SK-N-SH (cell line): ENCODE measurements at regions not wholly inside any gene's neighbourhood (a gene's known extent, or its start where the extent isn't known, plus 50 kb on each side); places are given as distances from the start of the nearest gene placed in this dataset.

ENCODE experiments used
- CTCF ChIA-PET: fragments of 300-600, 350-600 bp; formaldehyde crosslinking; extraction: SDS; loops from one replicate; lab custom pipeline; 2021; lab: Yijun Ruan, JAX
- POLR2A ChIA-PET: fragments of 350-600 bp; sonication (Branson Sonifier 250); formaldehyde crosslinking; extraction: SDS; loops from one replicate; lab custom pipeline; 2020; ENCODE audit warnings: antibody characterized with exemption, inconsistent platforms; lab: Yijun Ruan, JAX
- DNase-seq: peaks from one replicate; pipeline ENCODE4 v3.0.0; 2012
- H2AFZ ChIP-seq: fragments of 200-600 bp; sonication (generic); 2 replicates; pipeline ENCODE4 v1.8.1; 2016; ENCODE audit warnings: antibody characterized with exemption, mild to moderate bottlenecking, low read depth
- H3F3A ChIP-seq: fragments of 200-600 bp; sonication (generic); replicated peaks from 2 replicates; pipeline ENCODE3; 2016; ENCODE audit warnings: antibody characterized with exemption, mild to moderate bottlenecking; ENCODE audit not compliant: insufficient read depth
- H3K27ac ChIP-seq, 2 experiments: fragments of 200-500 bp in 1 of 2; fragments of 200-600 bp in 1 of 2; sonication (Bioruptor generic) in 1 of 2; sonication (generic), shearing (Covaris generic) in 1 of 2; 2 replicates each; pipeline versions ENCODE4 v1.5.1 to v1.6.1; 2014 to 2016; ENCODE audit warnings: low read depth in 2 of 2, inconsistent platforms in 1 of 2, low read length in 1 of 2, mild to moderate bottlenecking in 1 of 2, mixed read lengths in 1 of 2
- H3K27me3 ChIP-seq: fragments of 200-600 bp; sonication (generic), shearing (Covaris generic); 2 replicates; pipeline ENCODE4 v1.6.1; 2016; ENCODE audit warnings: mixed run types; ENCODE audit not compliant: insufficient read depth
- H3K36me3 ChIP-seq, 2 experiments: fragments of 200-500 bp in 1 of 2; fragments of 200-600 bp in 1 of 2; sonication (Bioruptor generic) in 1 of 2; sonication (generic) in 1 of 2; replicated peaks in 1 of 2; 2 replicates each; pipeline versions ENCODE3 to v1.5.1; 2014 to 2016; ENCODE audit warnings: low read length in 1 of 2, mild to moderate bottlenecking in 1 of 2; ENCODE audit not compliant: insufficient read depth in 2 of 2, control insufficient read depth in 1 of 2
- H3K4me1 ChIP-seq, 2 experiments: fragments of 200-500 bp in 1 of 2; fragments of 200-600 bp in 1 of 2; sonication (Bioruptor generic) in 1 of 2; sonication (generic), shearing (Covaris generic) in 1 of 2; 2 replicates each; pipeline versions ENCODE4 v1.5.1 to v1.6.1; 2014 to 2016; ENCODE audit warnings: low read depth in 1 of 2, low read length in 1 of 2, mixed run types in 1 of 2; ENCODE audit not compliant: insufficient read depth in 2 of 2, control insufficient read depth in 1 of 2
- H3K4me2 ChIP-seq: fragments of 200-600 bp; sonication (generic), shearing (Covaris generic); 2 replicates; pipeline ENCODE4 v1.6.1; 2017; ENCODE audit warnings: mixed run types
- H3K4me3 ChIP-seq, 2 experiments: fragments of 200-500 bp in 1 of 2; fragments of 200-600 bp in 1 of 2; sonication (Bioruptor generic) in 1 of 2; sonication (generic), shearing (Covaris generic) in 1 of 2; 2 replicates each; pipeline versions ENCODE4 v1.5.1 to v1.8.1; 2014 to 2016; ENCODE audit warnings: low read depth in 2 of 2, inconsistent platforms in 1 of 2, low read length in 1 of 2, mild to moderate bottlenecking in 1 of 2, mixed read lengths in 1 of 2, moderate library complexity in 1 of 2
- H3K79me2 ChIP-seq: fragments of 200-600 bp; sonication (generic); 2 replicates; pipeline ENCODE4 v1.8.1; 2017; ENCODE audit warnings: mild to moderate bottlenecking; ENCODE audit not compliant: insufficient read depth
- H3K9ac ChIP-seq: fragments of 200-600 bp; sonication (generic); 2 replicates; pipeline ENCODE4 v1.6.1; 2017; ENCODE audit warnings: mixed run types
- H3K9me2 ChIP-seq: fragments of 200-600 bp; sonication (generic); 2 replicates; pipeline ENCODE4 v1.6.1; 2017; ENCODE audit warnings: mixed run types
- H3K9me3 ChIP-seq: fragments of 200-600 bp; sonication (generic); 2 replicates; pipeline ENCODE4 v1.6.1; 2017; ENCODE audit warnings: mixed run types, mild to moderate bottlenecking, moderate library complexity
- H4K20me1 ChIP-seq: fragments of 200-600 bp; sonication (generic); 2 replicates; pipeline ENCODE4 v1.6.1; 2017; ENCODE audit warnings: mild to moderate bottlenecking, mixed run types; ENCODE audit not compliant: insufficient read depth
- CTCF ChIP-seq: fragments of 200-600 bp; sonication (generic); IDR thresholded peaks from 2 replicates; pipeline ENCODE4 v1.6.1; 2017; ENCODE audit warnings: antibody characterized with exemption, mild to moderate bottlenecking, moderate library complexity
- EP300 ChIP-seq, 2 experiments: IDR thresholded peaks; 2 replicates each; pipeline versions ENCODE4 v1.4.0 to v1.6.1; 2012; ENCODE audit warnings: borderline replicate concordance in 1 of 2, low read depth in 1 of 2, low read length in 1 of 2
- EZH2phosphoT487 ChIP-seq: fragments of 200-600 bp; sonication (generic); IDR thresholded peaks from 2 replicates; pipeline ENCODE4 v1.6.1; 2017; ENCODE audit warnings: low read depth, mixed run types, mild to moderate bottlenecking, antibody characterized with exemption, moderate library complexity, borderline replicate concordance
- GATA2 ChIP-seq: sonication (generic); formaldehyde crosslinking; IDR thresholded peaks from 2 replicates; pipeline ENCODE4 v1.5.0; 2020; ENCODE audit warnings: mild to moderate bottlenecking, missing genetic modification reagents
- IRF3 ChIP-seq: fragments of 150-350 bp; IDR thresholded peaks from 2 replicates; pipeline ENCODE4 v1.6.1; 2016; ENCODE audit warnings: mild to moderate bottlenecking, low read depth, low read length
- NFIC ChIP-seq: IDR thresholded peaks from 2 replicates; pipeline ENCODE4 v1.4.0; 2012; ENCODE audit warnings: borderline replicate concordance
- NRF1 ChIP-seq: IDR thresholded peaks from 2 replicates; pipeline ENCODE4 v1.6.1; 2012; ENCODE audit warnings: low read depth, mild to moderate bottlenecking, low read length
- RCOR1 ChIP-seq: fragments of 150-350 bp; IDR thresholded peaks from 2 replicates; pipeline ENCODE4 v1.6.1; 2017; ENCODE audit warnings: antibody characterized with exemption, low read length
- RFX5 ChIP-seq: IDR thresholded peaks from 2 replicates; pipeline ENCODE4 v1.6.1; 2012; ENCODE audit warnings: mild to moderate bottlenecking, improper control_type of control experiment, low read length
- RXRA ChIP-seq: IDR thresholded peaks from 2 replicates; pipeline ENCODE4 v1.4.0; 2012; ENCODE audit warnings: low read depth, mild to moderate bottlenecking, borderline replicate concordance
- SIN3A ChIP-seq: IDR thresholded peaks from 2 replicates; pipeline ENCODE4 v1.6.1; 2012; ENCODE audit warnings: low read depth, mild to moderate bottlenecking, low read length, moderate library complexity, borderline replicate concordance
- TAF1 ChIP-seq: IDR thresholded peaks from 2 replicates; pipeline ENCODE4 v1.6.1; 2012; ENCODE audit warnings: low read depth, mild to moderate bottlenecking, low read length, moderate library complexity, borderline replicate concordance
- TEAD4 ChIP-seq: IDR thresholded peaks from 2 replicates; pipeline ENCODE4 v1.4.0; 2012; ENCODE audit warnings: mild to moderate bottlenecking, borderline replicate concordance; ENCODE audit not compliant: insufficient read depth
- ZBTB33 ChIP-seq: IDR thresholded peaks from 2 replicates; pipeline ENCODE4 v1.4.0; 2012; ENCODE audit warnings: low read depth, borderline replicate concordance
- WGBS: methylation state at CpG from one replicate; pipeline ENCODE4 v1.1.6; 2017; ENCODE audit warnings: low lambda C conversion rate; 5-methylcytosine and 5-hydroxymethylcytosine counted together
- TF ChIP-seq, protein P1 (sequence below): IDR thresholded peaks from 2 replicates; pipeline ENCODE4 v1.4.0; 2012; ENCODE audit warnings: low read depth
- TF ChIP-seq, protein P2 (sequence below): IDR thresholded peaks from 2 replicates; pipeline ENCODE4; 2012

- TF ChIP-seq RFX5 (no peak), SIN3A (no peak), GATA2 (no peak), CTCF (no peak), RXRA (no peak), NFIC (no peak), NRF1 (no peak), TEAD4 (no peak), RCOR1 (no peak), IRF3 (no peak), ZBTB33 (no peak), TAF1 (no peak), EZH2phosphoT487 (no peak), EP300 (IDR thresholded peaks at IDR 0.05; ENCODE audit: borderline replicate concordance in 1 of 2, low read depth in 1 of 2, low read length in 1 of 2) (no peak)
- TF ChIP-seq, protein P1, sequence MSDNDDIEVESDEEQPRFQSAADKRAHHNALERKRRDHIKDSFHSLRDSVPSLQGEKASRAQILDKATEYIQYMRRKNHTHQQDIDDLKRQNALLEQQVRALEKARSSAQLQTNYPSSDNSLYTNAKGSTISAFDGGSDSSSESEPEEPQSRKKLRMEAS: no peak
- TF ChIP-seq, protein P2, sequence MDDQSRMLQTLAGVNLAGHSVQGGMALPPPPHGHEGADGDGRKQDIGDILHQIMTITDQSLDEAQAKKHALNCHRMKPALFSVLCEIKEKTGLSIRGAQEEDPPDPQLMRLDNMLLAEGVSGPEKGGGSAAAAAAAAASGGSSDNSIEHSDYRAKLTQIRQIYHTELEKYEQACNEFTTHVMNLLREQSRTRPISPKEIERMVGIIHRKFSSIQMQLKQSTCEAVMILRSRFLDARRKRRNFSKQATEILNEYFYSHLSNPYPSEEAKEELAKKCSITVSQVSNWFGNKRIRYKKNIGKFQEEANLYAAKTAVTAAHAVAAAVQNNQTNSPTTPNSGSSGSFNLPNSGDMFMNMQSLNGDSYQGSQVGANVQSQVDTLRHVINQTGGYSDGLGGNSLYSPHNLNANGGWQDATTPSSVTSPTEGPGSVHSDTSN: no peak
- WGBS: 31% methylated on average over 5 of the region's 9 CpGs
- Histone ChIP-seq H3K27ac (no peak overlapping the region), H3K4me3 (no peak overlapping the region), H3K27me3 (no peaks in the 10 kb centered on the region), H3K4me1 (peaks cover 0 to 12% of the 10 kb centered on the region in 2 experiments; a peak in 1 of 4 replicates), H3F3A (no peaks in the 10 kb centered on the region), H3K4me2 (no peak overlapping the region), H3K36me3 (no peaks in the 10 kb centered on the region), H3K79me2 (no peaks in the 10 kb centered on the region), H3K9me3 (no peaks in the 10 kb centered on the region), H2AFZ (no peak overlapping the region), H4K20me1 (no peaks in the 10 kb centered on the region), H3K9me2 (no peaks in the 10 kb centered on the region), H3K9ac (no peak overlapping the region)
- POLR2A ChIA-PET: no interaction called here
- CTCF ChIA-PET: no interaction called here
- DNase-seq: no peak
Observed at GRCh38 chr10:131658476-131659110, 242.2 kb upstream of the PPP2R2D start.
